NCI-H526 treated with DMSO at 0.1 percent for 48 hours (cell line): ENCODE measurements at regions not wholly inside any gene's neighbourhood (a gene's known extent, or its start where the extent isn't known, plus 50 kb on each side); places are given as distances from the start of the nearest gene placed in this dataset.
"Not testable (repeated sequence)": the region's sequence is repeated elsewhere in the genome, so short reads cannot be mapped to it uniquely, and the experiment has no call there.

ENCODE experiments used
- DNase-seq: peaks from one replicate; lab custom pipeline; 2025; lab: John Stamatoyannopoulos, UW

DNA sequence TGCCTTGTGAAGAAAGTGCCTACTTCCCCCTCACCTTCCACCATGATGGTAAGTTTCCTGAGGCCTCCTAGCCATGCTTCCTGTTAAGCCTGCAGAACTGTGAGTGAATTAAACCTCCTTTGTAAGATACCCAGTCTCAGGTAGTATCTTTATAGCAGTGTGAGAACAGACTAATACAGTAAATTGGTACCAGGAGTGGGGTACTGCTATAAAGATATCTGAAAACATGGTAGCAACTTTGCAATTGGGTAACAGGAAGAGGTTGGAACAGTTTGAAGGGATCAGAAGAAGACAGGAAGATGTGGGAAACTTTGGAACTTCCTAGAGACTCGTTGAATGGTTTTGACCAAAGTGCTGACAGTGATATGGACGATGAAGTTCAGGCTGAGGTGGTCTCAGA is 550.3 kb upstream of the ADAMTS5 start:
- not testable (repeated sequence) for DNase-seq

DNA sequence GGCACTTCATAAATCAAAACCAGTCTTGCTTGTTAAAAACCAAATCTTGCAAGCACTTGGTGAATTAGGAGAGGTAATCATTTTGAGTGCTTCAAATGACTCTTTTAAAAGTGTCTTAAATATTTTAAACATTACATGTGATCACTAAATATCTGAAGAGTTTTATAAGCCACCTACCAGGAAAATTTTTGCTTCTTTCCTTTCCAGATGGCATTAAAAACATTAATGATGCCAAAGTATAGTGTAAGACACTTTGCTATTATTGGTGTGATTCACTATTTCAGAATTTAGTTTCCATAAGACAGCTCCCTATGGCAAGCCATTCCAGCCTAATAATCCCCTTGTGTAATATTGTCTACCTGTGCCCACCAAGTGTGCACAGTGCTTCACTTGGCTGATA is 548.8 kb upstream of the ADAMTS5 start:
- DNase-seq, result no peak

GRCh38 chr21:27513825-27514224 is 546.9 kb upstream of the ADAMTS5 start:
- no peak for DNase-seq

- DNase-seq, result no peak
These were observed 546.1 kb upstream of the ADAMTS5 start for GRCh38 chr21:27513016-27513415.

DNA sequence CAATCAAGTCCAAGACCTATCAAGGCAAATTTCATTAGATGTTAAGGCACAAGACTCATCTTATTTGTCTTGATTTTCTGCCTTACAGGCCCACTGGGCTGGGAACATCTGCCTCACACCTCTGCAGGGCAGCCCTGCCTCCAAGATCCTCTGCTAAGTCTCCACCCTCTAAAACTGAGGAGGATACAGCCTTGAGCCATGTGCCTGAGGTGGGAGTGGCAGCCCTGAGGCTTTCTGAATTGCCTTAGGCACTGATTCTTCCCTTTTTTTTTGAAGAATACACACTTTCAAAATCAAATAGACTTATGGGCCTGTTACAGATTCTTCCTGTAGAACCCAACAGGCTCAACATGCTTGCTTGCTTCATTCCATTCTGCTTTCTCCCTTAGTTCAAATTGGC is 544.3 kb upstream of the ADAMTS5 start:
- DNase-seq, result no peak

DNA sequence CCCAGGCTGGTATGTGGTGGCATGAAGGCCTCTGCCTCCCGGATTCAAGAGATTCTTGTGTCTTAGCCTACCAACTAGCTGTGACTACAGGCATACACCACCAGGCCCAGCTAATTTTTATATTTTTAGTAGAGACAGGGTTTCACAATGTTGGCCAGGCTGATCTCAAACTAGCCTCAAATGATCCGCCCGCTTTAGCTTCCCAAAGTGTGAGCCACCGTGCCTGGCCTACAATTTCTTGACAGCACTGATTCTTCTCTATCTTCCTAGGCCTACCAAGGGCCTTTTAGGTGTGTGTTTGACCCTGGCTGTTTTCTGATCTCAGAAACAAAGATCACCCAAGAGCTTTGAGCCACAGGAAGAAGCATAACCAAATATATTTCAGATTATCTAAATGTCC is 540.8 kb upstream of the ADAMTS5 start:
- DNase-seq, result no peak

GRCh38 chr21:27505516-27505915 is 538.6 kb upstream of the ADAMTS5 start:
- no peak for DNase-seq

- DNase-seq, result no peak
These were observed 535.9 kb upstream of the ADAMTS5 start for GRCh38 chr21:27502801-27503200.

- DNase-seq, result no peak
These were observed 531.1 kb upstream of the ADAMTS5 start for GRCh38 chr21:27498025-27498424.

DNA sequence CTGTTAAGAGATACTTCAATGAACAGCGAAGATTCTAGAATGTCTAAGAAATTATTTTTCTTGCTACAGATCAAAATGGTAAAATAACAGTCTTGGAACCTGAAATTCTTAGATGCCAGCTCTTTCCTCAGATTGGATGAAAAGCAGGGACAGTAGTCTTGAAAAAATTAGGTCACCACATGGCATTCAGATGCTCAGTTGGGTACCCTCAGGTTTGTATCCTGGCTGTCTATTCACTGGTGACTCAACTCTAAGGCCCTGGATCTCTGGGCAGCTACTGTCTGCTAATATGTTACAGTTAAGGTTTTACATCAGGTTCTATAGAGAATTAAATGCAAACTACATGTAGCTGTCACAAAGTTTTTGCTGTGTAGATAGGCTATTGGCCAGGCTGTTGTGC is 528.9 kb upstream of the ADAMTS5 start:
- no peak for DNase-seq

- no peak for DNase-seq
These were observed 526.7 kb upstream of the ADAMTS5 start for GRCh38 chr21:27493542-27493941.

GRCh38 chr21:27487676-27488075 is 520.8 kb upstream of the ADAMTS5 start:
- no peak for DNase-seq

DNA sequence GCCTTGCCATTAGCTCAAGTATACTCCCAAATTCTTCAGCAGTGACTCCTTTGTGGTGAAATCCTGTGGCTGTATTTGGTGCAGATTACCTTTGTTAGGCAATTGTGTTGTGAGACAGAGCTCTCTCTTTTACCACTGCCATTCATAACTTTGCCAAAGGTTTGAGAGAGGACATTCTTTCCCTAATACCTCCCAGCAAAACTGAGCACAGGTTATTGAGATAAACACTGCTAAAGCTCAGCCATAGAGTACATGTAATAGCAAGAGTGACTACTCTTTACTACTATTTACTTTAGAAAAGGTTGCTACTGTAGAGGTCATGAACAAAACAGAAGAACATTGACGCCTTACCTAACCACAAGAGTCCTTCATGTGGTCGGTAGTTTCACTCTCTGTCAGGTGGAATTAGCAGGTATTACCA is 514.0 kb upstream of the ADAMTS5 start:
- DNase-seq, result no peak

DNA sequence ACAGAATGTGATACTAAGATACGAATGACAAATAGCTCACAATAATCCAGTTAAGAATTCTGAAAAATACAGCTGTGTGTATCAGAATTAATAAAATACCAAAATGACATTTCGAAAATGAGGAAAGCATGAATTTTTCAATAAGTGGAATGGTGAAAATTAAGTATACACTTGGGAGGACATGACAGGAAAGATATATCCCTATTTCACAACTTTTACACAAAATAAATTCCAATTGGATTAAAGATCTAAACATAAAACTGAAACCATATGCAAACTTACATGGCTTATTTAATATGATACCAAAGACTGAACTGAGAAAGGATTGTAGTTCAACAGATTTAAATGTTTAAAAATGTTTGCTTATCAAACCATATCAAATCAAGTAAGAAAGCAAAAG is 510.4 kb upstream of the ADAMTS5 start:
- no peak for DNase-seq

- DNase-seq, result no peak
These were observed 509.8 kb upstream of the ADAMTS5 start for GRCh38 chr21:27476696-27477095.

DNA sequence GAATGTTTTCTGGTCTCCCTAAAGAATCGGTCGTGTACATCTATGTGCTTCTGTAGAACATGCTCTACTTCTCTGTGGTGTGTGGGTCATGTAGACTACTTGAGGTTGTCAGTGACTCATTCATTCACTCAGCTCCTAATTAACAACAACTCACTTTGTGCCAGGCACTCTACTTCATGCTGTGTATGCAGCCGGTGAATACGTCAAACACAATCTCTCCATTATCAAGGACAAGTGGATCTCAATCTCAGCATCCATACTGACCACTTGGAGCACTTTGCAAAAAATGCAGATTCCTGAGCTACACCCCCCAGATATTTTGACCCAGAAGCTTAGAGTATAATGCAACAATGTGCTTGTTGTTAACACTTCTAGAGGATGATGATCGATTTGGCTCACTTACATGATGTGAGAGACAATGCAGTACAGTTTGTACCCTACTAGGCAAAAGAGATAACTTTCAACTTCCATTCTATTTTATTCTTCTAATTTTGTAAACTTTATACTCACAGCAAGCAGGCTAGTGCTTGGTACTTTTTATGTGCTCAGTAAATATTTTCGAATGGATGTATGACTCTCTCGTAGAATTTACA is 508.6 kb upstream of the ADAMTS5 start:
- no peak for DNase-seq

- DNase-seq, result no peak
These were observed 500.5 kb upstream of the ADAMTS5 start for GRCh38 chr21:27467366-27467765.

DNA sequence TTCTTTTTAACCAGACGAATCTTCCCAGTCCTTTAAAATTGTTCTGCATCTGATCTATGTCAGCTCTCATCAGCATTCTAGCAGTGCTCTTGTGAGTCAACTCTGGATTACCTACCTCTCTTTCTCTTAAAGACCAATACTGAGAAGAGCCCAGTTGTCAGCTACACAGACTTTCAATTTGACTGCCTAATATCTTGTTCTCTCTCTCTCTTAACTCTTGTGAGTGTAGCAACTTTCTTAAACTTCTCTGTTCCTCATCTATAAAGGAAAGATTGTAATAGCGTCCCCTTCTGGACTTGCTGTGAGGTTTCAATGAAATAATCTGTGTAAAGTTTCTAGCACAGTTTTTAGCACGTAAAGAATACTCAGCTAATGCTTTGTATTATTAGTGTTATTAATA is 499.3 kb upstream of the ADAMTS5 start:
- no peak for DNase-seq

DNA sequence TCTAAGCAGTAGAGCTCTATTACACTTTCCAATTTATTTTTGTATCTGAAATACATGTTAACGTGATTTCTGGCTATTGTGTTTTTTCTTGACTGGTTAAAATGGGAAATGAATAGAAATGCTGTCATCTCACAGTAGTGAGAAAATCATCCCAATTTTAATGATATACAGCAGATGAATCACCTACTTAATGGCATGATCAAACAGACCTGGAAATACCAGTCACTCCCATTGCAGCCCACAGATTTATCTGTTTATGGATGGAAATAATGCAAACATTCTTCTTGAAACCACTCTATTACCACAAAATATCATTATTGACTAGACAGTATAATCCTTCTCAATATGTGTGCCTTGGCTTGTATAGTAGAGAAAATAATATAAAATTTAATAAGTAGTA is 497.8 kb upstream of the ADAMTS5 start:
- DNase-seq, result no peak

GRCh38 chr21:27462726-27463125 is 495.8 kb upstream of the ADAMTS5 start:
- DNase-seq, result no peak

GRCh38 chr21:27454234-27454633 is 487.3 kb upstream of the ADAMTS5 start:
- DNase-seq, result no peak

GRCh38 chr21:27451116-27451515 is 484.2 kb upstream of the ADAMTS5 start:
- no peak for DNase-seq

DNA sequence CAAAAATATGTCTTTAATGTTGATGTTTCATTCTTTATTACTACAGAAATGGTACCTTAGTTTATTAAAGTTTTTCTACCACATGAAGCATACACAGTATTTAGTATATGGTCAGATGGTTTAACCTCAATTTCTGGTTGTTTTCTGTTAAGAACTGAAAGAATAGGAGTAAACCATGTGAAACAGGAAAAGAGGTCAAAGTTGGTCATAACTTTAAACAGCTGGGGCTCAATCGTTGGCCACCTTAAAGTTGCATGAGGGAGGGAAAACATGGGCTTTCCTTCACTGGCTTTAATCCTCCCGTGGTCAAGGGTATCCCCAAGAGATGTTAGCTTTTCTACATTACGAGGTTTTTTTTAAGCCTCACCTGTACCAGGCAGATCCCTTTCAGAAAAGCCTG is 483.3 kb upstream of the ADAMTS5 start:
- no peak for DNase-seq

DNA sequence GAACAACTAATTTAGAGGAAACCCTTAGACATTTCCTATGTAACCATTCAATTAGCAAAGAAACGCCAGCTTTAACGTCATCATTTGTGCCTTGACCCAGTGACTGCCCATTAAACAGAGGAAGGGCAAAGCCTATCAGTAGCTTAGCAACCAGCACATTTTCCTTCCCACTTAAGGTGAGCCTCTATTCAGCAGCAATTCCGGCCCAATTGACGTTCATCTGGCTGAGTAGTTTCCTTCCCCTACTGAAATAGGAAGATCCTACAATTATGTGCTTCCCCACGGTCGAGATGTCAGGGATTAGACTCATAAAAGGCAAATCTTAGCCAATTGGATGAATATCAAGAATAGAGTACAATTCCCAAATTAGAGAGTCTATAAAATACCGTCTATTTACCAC is 482.1 kb upstream of the ADAMTS5 start:
- no peak for DNase-seq

DNA sequence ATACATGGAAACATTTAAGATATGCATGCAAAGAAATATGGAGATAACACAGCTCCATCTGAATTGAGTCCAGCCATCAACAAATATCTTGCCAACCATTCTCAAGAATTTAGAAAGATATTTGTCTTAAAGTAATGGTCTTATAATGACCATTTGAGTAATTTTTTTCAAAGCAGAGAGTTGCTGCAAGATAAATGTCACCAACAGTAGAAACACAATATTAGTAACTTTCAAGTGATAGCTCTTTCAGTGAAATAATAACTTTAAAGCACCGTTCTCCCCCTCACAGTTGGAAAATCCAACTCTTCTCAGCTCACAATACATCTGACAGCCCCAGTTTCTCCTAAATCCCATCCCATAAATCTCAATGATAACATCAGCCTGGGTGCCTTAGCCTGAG is 481.0 kb upstream of the ADAMTS5 start:
- DNase-seq, result no peak
